RWPE2 (cell line): ENCODE measurements at regions not wholly inside any gene's neighbourhood (a gene's known extent, or its start where the extent isn't known, plus 50 kb on each side); places are given as distances from the start of the nearest gene placed in this dataset.
A peak's percentile ranks its signal among the peaks of the same experiment; 100 is the strongest.
"Not testable (repeated sequence)": the region's sequence is repeated elsewhere in the genome, so short reads cannot be mapped to it uniquely, and the experiment has no call there.

ENCODE experiments used
- ATAC-seq: fragments of 200-7000 bp; cut with Tn5 transposase; 3 replicates; pipeline ENCODE4 v1.9.1; 2021; ENCODE audit warnings: low read depth
- DNase-seq: peaks from one replicate; pipeline ENCODE4 v3.0.0-alpha.2; 2020; ENCODE audit warnings: low spot score
- H3K27ac ChIP-seq: fragments of 450-650 bp; 2 replicates; pipeline ENCODE4 v1.5.1; 2017; ENCODE audit warnings: mild to moderate bottlenecking; ENCODE audit not compliant: poor library complexity, severe bottlenecking
- H3K27me3 ChIP-seq: fragments of 250-450 bp; sonication (Bioruptor Pico); 2 replicates; pipeline ENCODE4 v1.5.1; 2021; ENCODE audit warnings: mild to moderate bottlenecking, moderate library complexity; ENCODE audit not compliant: insufficient read depth, poor library complexity, severe bottlenecking
- H3K36me3 ChIP-seq: fragments of 250-450 bp; sonication (Bioruptor Pico); 2 replicates; pipeline ENCODE4 v1.5.1; 2020; ENCODE audit warnings: low read depth, mild to moderate bottlenecking, moderate library complexity
- H3K4me1 ChIP-seq: fragments of 250-450 bp; sonication (Bioruptor Pico); 2 replicates; pipeline ENCODE4 v1.5.1; 2021; ENCODE audit warnings: mild to moderate bottlenecking, moderate library complexity; ENCODE audit not compliant: insufficient read depth, poor library complexity, severe bottlenecking
- H3K4me3 ChIP-seq: fragments of 250-450 bp; sonication (Bioruptor Pico); 2 replicates; pipeline ENCODE4 v1.5.1; 2021; ENCODE audit warnings: mild to moderate bottlenecking, moderate library complexity; ENCODE audit not compliant: severe bottlenecking
- H3K9me3 ChIP-seq: fragments of 250-450 bp; sonication (Bioruptor Pico); 2 replicates; pipeline ENCODE4 v1.5.1; 2021; ENCODE audit warnings: mild to moderate bottlenecking, moderate library complexity; ENCODE audit not compliant: severe bottlenecking
- TF ChIP-seq, protein P1 (sequence below): fragments of 450-650 bp; IDR thresholded peaks from one replicate; pipeline ENCODE4 v1.5.1; 2017; ENCODE audit warnings: mild to moderate bottlenecking, moderate library complexity; ENCODE audit not compliant: poor library complexity, severe bottlenecking

GRCh38 chr12:38110026-38110699 lies 206.4 kb upstream of the ALG10B start:
- no peaks in the 10 kb centered on the region for H3K27me3 ChIP-seq
- no peak overlapping the region for H3K4me3 ChIP-seq
- H3K36me3 ChIP-seq, result no peaks in the 10 kb centered on the region
- H3K4me1 ChIP-seq, result no peaks in the 10 kb centered on the region
- no peaks in the 10 kb centered on the region for H3K9me3 ChIP-seq
- TF ChIP-seq, protein P1, sequence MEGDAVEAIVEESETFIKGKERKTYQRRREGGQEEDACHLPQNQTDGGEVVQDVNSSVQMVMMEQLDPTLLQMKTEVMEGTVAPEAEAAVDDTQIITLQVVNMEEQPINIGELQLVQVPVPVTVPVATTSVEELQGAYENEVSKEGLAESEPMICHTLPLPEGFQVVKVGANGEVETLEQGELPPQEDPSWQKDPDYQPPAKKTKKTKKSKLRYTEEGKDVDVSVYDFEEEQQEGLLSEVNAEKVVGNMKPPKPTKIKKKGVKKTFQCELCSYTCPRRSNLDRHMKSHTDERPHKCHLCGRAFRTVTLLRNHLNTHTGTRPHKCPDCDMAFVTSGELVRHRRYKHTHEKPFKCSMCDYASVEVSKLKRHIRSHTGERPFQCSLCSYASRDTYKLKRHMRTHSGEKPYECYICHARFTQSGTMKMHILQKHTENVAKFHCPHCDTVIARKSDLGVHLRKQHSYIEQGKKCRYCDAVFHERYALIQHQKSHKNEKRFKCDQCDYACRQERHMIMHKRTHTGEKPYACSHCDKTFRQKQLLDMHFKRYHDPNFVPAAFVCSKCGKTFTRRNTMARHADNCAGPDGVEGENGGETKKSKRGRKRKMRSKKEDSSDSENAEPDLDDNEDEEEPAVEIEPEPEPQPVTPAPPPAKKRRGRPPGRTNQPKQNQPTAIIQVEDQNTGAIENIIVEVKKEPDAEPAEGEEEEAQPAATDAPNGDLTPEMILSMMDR, result no peak
- ATAC-seq (peak; percentile 52; the same call in 1 of the 3 replicates), DNase-seq (no peak)
- H3K27ac ChIP-seq, result no peak overlapping the region

GRCh38 chr12:38113991-38114390 lies 202.6 kb upstream of the ALG10B start:
- ATAC-seq, result no peak
- Histone ChIP-seq H3K9me3 (no peaks in the 10 kb centered on the region), H3K36me3 (no peaks in the 10 kb centered on the region), H3K4me3 (no peak overlapping the region), H3K27ac (no peak overlapping the region), H3K4me1 (no peaks in the 10 kb centered on the region), H3K27me3 (no peaks in the 10 kb centered on the region)
- no peak for DNase-seq
- TF ChIP-seq, protein P1, result no peak

DNA sequence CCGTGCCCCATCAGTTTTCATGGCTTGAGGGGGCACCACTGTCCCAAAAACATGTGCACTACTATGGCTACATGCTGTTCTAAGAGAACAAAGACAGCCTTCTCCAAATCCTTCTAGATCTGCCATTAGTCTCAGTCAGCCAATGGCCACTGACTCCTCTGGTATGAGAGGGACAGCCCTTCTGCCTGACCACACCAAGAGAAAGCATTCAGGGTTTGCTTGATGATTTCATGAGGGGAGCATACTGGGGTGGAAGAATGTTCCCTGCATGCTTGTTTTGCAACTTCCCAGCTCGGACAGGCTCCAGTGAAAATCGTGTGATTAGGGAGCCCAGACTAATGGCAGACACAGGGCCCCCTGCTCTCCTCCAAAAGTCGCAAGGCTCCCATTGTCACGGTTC lies 199.6 kb upstream of the ALG10B start:
- Histone ChIP-seq H3K36me3 (no peaks in the 10 kb centered on the region), H3K4me3 (no peak overlapping the region), H3K4me1 (no peaks in the 10 kb centered on the region), H3K9me3 (no peaks in the 10 kb centered on the region), H3K27me3 (no peaks in the 10 kb centered on the region), H3K27ac (no peak overlapping the region)
- TF ChIP-seq, protein P1, result no peak
- no peak for DNase-seq
- no peak for ATAC-seq

DNA sequence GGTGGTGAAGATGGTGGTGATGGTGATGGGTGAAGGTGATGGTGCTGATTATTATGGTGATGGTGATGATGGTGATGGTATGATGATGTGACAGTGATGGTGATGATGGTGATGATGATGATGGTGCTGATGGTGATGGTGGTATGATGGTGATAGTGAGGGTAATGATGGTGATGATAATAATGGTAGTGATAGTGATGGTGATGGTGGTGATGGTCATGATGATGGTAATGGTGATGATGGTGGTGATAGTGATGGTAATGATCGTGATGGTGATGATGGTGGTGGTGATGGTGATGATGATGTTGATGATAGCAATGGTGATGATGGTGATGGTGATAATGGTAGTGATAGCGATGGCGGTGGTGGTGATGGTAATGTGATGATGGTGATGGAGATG lies 197.9 kb upstream of the ALG10B start:
- no peak overlapping the region for H3K27ac ChIP-seq
- no peaks in the 10 kb centered on the region for H3K36me3 ChIP-seq
- no peak for DNase-seq
- no peak for ATAC-seq
- H3K4me1 ChIP-seq, result no peaks in the 10 kb centered on the region
- H3K9me3 ChIP-seq, result no peaks in the 10 kb centered on the region
- no peak overlapping the region for H3K4me3 ChIP-seq
- TF ChIP-seq, protein P1, result no peak
- H3K27me3 ChIP-seq, result no peaks in the 10 kb centered on the region

GRCh38 chr12:38120438-38120837 lies 196.1 kb upstream of the ALG10B start:
- H3K4me3 ChIP-seq, result no peak overlapping the region
- no peak for ATAC-seq
- no peak for DNase-seq
- H3K27ac ChIP-seq, result no peak overlapping the region
- H3K9me3 ChIP-seq, result no peaks in the 10 kb centered on the region
- no peaks in the 10 kb centered on the region for H3K4me1 ChIP-seq
- TF ChIP-seq, protein P1, result no peak
- no peaks in the 10 kb centered on the region for H3K36me3 ChIP-seq
- H3K27me3 ChIP-seq, result no peaks in the 10 kb centered on the region

- ATAC-seq, H3K9me3 ChIP-seq, H3K27me3 ChIP-seq, H3K4me3 ChIP-seq, H3K27ac ChIP-seq, DNase-seq, H3K36me3 ChIP-seq, H3K4me1 ChIP-seq: not testable (repeated sequence)
These were observed 193.5 kb upstream of the ALG10B start for GRCh38 chr12:38123028-38123427.
